ENCODE measurements at regions not wholly inside any gene's neighbourhood (a gene's known extent, or its start where the extent isn't known, plus 50 kb on each side); places are given as distances from the start of the nearest gene placed in this dataset.

- TF ChIP-seq CTCF (IDR thresholded peaks at IDR 0.05) (no peak), POLR2A (IDR thresholded peaks at IDR 0.05) (no peak)
Measured at GRCh38 chr6:43983191-43983590, 144.1 kb downstream of the MRPL14 start.

All from esophagus squamous epithelium (tissue), 4 donors.